SIG-M5 treated with dmso at 0.1 percent for 504 hours (cell line): ENCODE measurements at regions not wholly inside any gene's neighbourhood (a gene's known extent, or its start where the extent isn't known, plus 50 kb on each side); places are given as distances from the start of the nearest gene placed in this dataset.

Experiments
- DNase-seq: peaks from one replicate; lab custom pipeline; 2025; ENCODE audit not compliant: unreplicated experiment; lab: John Stamatoyannopoulos, UW

DNA sequence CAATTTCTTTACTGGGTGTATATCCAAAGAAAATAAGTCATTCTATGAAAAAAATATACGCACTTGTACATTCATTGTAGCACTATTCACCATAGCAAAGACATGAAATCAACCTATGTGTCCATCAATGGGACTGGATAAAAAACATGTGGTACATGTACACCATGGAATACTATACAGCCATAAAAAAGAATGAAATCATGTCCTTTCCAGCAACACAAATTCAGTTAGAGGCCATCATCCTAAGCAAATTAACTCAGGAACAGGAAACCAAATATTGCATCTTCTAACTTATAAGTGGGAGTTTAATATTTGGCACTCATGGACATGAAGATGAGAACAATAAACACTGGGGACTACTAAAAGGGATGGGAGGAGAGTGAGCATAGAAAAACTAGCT lies 325.7 kb downstream of the TGFB2 start:
- DNase-seq: no peak

DNA sequence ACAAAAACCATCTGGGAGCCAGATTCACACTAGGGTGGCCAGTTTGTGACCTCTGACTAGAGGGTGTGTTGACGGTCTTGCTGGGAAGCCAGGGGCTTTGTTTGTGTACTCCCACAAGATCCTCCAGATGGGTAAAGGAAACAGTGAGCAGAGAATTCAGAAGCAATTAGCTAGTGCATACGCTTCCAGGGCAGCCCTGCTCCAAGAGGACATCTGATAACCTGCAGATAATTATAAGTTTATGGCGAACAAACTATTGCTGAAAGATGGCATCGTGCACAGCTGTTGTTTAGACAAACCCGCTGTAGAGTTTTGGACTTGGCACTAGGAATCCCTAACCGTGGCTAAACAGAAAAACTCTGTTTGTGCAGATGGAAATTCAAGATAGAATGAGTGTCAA lies 326.4 kb downstream of the TGFB2 start:
- no peak for DNase-seq

DNA sequence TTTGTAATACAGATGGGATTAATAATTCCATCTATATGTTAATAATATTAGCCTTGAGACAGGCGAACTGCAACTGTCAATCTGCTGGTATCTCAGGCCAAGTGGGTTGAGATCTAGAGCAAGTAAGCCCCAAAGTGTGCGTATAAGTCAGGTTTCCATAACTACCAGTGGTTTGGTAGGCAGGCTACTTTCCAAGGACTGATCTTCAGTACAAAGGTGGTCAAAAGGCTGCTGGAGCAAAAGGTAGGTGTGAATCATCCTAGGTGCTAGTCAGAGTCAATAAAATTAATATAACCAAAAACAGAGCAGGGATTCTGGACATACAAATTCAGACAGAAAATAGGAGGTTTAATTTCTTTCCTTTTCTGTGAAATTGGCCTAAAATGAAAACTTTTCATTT lies 328.0 kb downstream of the TGFB2 start:
- no peak for DNase-seq

DNA sequence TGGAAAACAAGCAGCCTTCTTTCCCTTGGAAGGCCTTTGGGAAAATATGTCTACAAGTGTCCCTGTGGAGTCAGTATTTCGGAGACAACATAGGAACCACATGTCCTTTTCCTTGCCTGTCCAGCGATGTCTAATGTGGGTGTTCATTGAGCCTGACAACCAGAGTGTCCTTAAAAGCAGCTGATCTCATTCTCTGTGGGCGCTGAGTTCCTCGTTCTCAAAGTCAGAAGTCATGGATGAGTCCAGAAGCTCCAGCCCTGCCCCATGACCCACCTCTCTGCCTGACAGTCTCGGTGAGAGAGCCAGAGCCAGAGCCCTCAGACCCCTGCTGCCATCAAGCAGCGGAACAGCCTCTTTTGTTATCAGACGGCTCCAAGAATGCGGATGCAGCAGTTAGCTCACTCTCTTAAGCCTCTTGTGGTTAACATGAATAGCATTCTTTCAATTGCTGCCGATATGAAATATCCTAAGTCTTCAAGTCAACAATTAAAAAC lies 329.2 kb downstream of the TGFB2 start:
- peak; percentile 23 for DNase-seq

DNA sequence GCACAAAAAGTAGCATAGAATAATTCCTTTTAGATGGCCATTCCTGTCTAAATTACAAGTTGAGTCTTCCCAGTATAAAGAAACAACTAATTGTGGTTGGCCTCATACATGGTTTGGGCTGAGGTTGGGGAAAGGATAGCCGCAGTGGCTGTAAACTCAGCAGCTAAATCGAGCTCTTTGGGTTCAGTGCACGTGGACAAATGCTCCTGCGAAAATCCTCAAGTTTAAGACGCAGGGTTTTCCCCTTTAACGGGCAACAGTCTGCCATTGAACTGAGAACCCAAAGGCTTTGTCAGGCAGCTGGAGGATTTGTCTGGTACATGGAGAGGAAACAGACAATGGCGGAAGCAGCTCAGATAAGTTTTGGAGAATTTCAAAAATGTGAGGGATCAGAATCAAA lies 331.9 kb downstream of the TGFB2 start:
- DNase-seq: no peak

DNA sequence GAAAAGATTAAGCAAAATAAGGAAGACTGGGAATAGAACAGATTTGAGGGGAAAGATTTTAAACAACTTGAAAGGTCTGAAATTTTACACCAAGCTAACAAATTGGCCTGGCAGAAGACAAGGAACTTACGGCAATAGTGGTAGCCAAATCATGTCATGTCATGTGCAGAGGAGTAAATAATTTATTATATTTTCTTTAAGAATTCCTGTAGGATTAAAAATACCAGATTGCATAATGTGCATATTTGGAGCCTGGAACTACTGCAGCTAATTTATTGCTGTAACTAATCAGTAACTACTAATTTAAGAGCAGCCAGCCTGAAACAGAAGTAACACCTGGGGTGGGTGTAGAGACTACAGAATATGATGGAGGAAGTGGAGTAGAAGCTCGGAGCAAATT lies 334.3 kb downstream of the TGFB2 start:
- DNase-seq: no peak

DNA sequence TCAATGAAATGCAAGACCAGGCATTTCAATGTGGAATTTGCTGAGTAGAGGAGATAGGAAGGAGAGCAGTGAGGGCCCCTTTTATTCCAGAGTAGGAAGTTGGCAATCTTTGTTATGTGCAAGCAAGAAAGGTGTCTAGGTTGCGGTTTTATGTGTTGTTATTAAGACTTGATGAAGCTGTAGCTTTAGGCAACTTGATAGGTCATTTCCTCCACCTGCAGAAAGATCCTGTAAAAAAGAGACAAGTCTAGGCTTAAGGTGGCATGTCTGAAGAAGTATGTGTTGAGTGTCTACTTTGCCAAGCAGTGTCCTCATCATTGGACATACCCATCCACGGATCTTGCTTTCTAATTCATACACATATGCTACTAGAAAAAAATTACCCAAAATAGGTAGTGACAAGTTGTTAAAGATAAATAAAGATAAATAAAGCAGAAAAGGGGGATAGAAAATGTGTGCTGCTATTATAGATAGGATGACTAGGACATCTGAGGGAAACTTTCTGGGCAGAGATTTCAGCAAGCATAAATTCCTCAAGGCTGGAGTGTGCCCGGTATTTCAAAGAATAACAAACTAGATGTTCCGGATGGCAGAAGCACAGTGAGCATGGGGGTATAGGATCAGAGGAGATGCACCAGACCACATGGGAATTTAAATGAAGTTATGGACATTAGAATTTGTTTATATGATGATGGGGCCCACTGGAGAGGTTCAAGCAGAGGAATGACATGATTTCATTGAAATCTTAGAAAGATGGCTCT lies 335.0 kb downstream of the TGFB2 start:
- no peak for DNase-seq

DNA sequence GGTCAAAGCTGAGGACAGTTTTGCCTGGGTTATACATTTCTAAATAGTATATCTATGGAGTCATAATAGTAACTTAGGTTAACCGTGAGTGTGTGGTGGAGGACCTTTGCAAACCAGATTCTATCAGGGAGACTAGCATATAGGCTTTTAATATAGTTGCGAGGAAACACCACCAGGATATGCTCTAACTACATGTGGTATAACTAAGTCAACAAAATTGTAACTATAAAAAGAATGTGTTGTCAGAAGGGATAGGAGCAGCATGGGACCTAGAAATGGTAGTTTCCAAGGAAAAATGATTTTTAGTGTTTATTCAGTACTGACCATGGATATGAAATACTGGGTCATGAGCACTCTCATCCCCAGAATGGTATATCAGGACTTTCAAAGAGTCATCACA lies 338.1 kb downstream of the TGFB2 start:
- peak; percentile 20 for DNase-seq

DNA sequence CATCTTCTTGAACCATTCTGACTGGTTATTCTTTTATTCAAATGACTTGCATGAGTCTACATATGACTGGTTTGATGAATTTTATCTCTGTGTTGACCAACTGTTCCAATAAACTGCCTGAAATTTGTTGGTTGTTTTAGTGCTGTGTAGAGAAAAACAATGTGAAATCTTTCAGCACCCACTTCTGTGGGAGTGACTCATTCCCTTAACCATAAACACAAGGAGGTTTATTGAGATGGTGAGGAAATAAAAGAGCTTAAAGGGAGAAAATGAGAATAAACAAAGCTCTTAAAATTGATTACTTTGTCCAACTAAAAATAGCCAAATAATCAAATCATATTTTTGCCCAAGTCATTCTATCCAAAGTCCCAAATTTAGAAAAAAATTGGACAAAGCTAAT lies 341.1 kb downstream of the TGFB2 start:
- DNase-seq: no peak

DNA sequence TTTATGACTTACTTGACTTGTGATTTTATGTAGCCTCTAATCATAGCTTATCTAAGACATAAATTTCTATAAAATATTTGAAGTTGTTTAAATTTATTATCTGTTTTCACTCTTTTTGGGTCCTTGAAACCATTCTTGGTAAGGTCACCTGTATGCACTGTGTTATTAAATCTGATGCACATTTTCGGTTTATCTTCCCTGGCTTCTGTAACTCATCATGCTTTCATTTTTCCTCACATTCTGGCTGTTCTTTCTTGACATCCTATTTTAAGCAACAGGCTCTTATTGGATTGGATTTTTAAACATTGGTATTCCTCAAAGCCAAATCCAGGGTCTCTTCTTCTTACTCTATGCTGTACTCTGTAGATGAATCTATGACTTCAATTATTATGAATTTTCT lies 341.6 kb downstream of the TGFB2 start:
- no peak for DNase-seq

DNA sequence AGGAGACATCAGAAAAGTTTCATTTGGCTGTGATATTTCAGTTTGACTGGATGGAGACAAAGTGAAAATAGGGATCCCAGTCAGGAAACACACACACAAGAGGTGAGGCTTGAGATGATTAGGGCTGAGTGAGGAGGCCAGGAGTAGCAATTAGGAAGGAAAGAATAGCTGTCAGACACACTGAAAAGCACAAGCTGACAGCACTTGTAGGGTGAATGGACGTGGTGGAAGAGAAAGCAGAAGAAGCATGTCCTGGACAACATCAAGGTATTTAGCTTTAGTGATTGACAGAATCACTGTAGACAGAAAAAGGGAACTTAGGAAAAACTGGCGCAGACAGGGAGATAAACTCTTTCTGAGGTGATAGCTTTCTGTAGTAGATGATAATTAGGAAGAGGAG lies 347.7 kb downstream of the TGFB2 start:
- no peak for DNase-seq

DNA sequence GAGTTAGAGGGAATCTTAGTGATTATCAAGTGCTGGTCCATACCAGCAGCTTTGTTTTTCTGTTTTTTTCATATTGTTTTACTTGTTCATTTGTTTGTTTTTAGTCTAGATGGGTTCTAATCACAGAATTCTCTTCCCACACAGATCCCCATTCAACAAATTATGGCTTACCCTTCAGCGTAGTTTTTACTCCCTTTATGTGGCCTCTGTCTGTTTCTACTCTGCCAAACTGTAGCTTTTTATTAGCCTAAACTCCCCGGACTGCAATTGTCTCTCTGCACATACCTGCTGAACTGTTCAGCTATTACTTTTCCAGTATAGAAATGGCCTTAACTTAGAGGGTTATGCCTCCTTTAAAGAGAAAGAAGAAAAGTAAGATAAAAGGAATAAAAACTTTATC lies 348.5 kb downstream of the TGFB2 start:
- no peak for DNase-seq

DNA sequence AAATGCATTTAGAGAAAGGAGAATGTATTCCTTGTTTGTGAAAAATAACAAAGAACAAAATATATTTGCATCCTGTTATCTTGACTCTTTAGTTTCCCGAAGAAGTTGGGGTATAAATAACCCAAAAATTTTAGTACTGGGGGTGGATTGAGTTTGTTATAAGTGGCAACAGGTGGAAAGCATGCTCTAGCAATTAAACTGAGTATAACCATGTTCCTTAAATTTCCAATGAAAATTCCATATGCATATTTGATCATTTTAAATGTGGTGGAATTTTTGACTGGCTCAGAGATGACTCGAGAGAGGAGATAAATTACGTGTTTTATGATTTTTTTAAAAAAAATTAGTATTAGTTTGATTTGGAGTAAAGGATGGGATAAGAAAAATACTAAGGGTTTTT lies 348.9 kb downstream of the TGFB2 start:
- DNase-seq: no peak

DNA sequence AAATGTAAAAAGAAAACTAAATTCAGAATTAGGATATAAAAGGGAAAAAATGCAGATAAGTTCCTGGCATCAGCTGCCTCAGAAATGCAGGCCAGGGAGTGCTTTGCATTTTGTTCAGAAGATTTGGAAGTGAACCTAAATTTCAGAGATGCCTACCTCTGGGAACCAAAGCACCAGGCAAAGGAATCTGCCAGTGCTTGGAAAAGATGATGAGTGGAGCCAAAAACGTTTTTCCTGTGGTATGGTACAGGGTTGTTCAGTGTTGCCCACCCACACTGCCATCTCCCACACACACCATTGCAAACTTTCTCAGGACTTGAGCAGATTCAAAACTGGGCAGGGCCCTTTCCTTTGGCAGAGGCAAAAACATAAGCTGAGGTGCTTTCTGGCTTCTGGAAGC lies 349.5 kb downstream of the TGFB2 start:
- no peak for DNase-seq

DNA sequence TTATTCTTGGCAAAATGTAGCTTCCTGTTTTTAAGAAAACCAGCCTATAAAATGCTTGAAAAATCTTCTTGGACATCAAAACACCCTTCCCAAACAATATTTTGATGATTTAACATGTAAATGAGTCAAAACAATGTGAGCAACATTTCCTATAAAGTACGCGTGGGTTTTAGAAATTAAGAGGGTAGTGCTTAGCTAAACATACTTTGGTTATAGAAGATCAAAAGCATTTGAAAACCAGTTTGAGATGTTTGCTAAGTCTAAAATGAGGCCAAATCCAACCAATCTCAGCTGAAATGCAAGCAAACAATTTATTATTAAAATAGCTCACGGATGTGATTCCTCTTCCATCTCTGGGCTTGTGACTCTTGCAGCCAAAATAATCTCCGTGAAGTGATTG lies 350.4 kb downstream of the TGFB2 start:
- DNase-seq: no peak

DNA sequence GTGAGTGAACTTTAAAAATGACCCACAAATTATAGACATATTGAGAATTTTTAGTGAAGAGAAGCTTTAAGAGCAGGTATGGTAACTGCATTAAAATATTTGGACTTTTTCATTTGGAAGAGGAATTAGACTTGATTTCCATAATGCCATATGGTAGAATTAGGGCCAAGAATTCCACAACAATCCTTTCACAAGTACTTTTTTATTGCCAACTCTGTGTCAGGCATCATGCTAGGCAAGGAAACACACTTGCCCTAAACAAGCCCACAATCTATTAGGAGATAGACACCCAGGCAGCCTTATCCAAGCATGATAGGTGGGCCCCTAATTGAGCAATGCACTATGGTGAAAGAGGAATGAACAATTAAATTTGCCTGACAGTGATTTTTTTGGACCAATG lies 353.0 kb downstream of the TGFB2 start:
- DNase-seq: no peak

DNA sequence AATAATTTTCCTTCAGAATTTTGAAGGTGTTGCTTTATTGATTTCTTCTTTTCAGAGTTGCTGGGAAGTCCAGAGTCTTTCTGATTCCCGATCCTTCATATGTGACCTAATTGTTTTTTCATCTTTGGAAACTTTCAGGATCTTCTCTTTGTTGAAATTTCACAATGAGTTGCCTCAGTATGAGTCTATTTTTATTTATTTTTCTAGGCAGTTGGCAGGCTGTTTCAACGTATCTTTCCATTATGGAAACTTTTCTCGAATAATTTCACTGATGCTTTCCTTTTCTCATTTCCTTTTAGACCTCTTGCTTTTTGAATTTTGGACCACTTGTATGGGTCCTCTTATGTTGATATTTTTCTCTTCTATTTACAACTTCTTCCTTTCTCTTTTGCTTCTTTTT lies 354.3 kb downstream of the TGFB2 start:
- DNase-seq: no peak

DNA sequence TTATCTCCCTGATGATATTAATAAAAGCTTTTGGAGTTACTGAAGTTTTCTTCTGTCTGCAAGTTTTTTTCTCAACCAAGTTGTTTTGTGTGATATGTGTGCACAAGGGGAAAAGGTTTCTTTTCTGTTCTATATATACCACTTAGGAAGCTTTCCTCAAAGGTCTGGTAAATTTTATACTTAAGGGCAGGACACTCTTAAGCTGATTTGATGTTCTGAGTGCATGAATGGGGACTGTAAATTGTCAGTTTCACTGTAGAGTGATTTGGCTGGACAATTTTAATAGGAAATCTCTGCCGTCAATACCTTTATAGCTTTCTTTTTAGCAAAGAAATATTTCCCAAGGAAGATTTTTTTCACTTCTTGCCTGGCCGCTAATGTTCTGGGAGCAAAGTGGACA lies 354.7 kb downstream of the TGFB2 start:
- no peak for DNase-seq

DNA sequence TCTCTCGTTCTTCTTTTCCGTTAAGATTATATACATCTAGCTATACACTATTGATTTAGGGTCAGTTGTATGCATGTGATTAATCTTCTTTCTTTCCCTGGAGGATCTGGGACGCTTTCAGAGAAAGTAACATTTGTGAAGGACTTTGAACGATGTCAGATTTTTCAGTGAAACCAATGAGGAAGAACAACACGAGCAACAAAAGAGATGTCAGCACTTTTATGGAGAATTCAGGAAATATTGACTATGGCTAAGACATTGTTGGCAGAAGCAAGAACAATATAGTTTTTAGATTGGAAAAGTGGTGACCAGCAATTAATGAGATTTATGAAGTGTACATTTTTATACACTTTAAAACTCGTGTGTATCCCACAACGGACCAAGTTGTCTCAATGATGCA lies 355.5 kb downstream of the TGFB2 start:
- no peak for DNase-seq

DNA sequence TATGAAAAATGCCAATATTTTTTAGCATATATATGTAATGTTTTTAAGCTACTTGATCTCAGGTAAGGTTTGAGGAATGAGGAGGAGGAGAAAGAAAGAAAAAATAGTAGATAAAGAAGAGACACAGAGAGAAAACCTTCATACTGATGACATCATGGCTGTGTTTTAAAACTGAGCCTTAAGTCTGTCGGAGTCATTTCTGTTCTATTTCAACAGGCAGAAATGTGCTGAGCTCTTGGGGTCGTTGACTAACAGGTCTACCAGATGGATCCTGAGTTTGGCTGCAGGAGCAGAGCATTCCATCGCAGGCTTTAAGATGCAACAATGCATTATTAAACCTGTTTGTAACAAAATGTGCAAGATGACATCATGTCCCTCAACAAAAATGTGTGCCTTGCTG lies 356.0 kb downstream of the TGFB2 start:
- DNase-seq: no peak

DNA sequence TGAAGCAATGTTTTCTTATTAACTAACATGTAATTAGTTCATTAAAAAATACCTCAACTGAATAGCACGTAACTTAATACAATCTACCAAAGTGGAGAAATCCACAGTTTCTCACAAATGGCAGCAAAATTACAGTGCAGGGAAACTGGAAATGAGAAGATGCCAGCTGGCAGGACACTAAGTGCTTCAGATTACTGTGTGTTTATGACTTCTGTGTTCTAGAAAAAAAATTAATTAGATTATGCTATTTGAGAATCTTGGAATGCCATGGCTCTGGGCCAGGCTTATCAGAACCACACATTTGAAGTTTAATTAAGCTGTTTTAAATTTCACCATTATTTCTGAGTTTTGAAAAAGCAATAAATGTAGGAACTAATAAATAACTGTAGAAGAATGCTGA lies 357.6 kb downstream of the TGFB2 start:
- DNase-seq: no peak

DNA sequence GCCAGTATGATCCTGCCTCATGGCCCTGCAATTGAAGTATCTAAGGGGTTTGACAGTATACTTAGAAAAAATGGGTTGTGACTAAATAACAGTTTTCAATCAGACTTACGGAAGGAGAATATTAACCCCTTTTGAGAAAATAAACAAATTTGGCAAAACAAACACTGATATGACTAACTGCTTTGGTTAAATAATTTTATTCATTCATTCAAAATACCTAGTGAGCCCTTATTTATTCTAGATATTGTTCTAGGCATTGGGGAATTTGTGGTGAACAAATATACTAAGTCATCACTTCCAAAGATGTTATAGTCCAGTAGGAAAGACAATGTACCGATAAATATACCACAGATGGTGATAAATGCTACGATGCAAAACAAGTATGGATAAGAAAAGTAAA lies 358.7 kb downstream of the TGFB2 start:
- DNase-seq: no peak

DNA sequence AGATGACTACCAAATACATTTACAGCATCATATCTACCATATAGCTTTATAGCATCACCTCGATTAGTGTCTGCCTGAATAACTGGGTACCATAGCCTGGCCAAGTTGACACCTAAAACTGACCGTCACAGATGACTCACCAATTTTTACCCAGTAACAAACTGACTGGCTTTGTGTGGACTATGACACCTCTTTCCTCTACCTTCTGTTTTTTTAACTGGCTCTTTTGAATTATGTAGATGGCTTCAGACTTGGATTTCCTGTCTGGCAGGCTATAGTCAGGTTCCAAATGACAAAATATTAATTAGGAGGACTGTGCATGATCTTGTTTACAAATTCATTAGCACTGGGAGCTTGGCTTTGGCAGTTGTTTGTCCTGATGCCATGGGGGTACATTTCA lies 360.3 kb downstream of the TGFB2 start:
- no peak for DNase-seq
